GM21528 (cell line): ENCODE measurements at regions not wholly inside any gene's neighbourhood (a gene's known extent, or its start where the extent isn't known, plus 50 kb on each side); places are given as distances from the start of the nearest gene placed in this dataset.
"Not testable (repeated sequence)": the region's sequence is repeated elsewhere in the genome, so short reads cannot be mapped to it uniquely, and the experiment has no call there.

Experiments
- ATAC-seq: cut with Tn5 transposase; IDR thresholded peaks from one replicate; pipeline ENCODE4 v1.9.1; 2021; ENCODE audit warnings: mild to moderate bottlenecking, moderate library complexity; ENCODE audit not compliant: unreplicated experiment, low FRiP score

DNA sequence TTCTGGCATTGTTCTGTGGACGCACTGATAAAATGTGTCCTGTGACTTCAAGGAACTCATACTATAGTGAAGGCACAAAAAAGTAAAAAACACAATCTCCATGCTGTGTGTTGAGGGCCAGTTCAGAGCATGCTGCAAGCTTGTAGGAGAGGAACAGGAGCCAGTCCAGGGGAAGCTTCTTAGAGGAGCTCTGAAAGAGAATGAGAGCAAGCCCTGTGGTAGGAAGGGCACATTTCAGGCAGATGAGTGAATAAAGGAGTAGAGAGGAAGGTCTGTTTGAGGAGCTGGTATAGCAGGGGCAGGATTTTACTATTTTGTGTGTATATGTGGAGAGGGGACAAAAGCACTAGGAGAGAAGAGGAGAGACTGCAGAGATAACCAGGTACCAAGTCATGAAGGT lies 478.3 kb downstream of the ZEB2 start:
- ATAC-seq: no peak

- ATAC-seq: no peak
These were observed 479.1 kb downstream of the ZEB2 start for GRCh38 chr2:144040834-144041233.

DNA sequence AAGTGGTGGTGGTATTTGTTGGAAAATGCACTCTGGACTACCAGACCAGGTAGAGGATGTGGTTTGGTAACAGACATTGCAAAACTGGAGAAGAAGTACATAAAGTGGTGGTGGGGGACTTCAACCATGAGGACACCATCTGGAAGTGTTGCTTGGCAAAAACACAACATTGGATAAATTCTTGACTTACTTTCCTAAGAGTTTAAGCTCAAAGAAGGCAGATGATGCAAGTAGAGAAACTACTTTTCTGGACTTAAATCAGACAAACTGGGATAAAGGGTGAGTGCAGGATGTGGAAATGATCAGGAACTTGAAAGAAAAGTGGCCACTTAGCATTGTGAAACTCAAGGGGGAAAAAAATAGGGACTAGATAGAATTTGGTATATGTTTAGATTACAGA lies 487.4 kb downstream of the ZEB2 start:
- no peak for ATAC-seq

- ATAC-seq: no peak
These were observed 489.1 kb downstream of the ZEB2 start for GRCh38 chr2:144030791-144031190.

DNA sequence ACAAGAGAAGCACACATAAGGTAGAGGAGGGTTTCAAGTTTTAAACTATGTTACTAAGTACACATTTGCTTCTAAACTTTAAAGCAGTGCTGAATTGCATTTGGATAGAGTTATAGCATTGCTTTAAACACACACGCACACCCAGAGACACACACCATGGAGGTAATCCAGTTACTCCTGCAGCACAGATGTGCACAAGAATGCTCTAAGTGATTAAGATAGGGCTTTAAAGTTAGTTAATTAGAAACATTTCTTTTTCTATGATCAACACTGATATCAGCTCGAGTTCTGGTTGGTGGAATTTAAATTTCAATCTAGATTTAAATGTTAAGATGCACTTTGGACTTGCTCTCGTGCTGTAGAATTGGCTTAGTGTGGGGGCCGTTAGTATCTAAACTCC lies 492.3 kb downstream of the ZEB2 start:
- ATAC-seq: no peak

DNA sequence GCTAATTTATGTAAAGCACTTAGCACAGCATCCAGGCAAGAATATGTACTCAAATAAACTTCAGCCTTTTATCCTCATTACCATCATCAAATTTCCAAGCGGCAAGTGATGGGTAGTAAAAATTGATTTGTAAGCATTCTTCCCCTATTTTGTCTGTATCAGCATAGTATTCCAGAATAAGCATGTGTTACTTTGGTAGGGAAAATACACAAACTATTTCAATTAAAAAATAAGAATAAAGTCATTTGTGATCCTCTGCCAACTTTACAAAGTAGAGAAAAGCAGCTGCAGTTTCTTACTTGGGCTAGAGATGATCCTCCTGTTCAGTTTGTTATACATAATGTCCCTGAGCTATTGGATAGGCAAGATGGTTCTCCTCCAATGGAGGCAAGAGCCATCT lies 493.2 kb downstream of the ZEB2 start:
- ATAC-seq: no peak

- ATAC-seq: no peak
These were observed 499.9 kb downstream of the ZEB2 start for GRCh38 chr2:144020047-144020446.

- no peak for ATAC-seq
These were observed 504.2 kb downstream of the ZEB2 start for GRCh38 chr2:144015655-144016245.

- no peak for ATAC-seq
These were observed 504.9 kb downstream of the ZEB2 start for GRCh38 chr2:144015036-144015435.

DNA sequence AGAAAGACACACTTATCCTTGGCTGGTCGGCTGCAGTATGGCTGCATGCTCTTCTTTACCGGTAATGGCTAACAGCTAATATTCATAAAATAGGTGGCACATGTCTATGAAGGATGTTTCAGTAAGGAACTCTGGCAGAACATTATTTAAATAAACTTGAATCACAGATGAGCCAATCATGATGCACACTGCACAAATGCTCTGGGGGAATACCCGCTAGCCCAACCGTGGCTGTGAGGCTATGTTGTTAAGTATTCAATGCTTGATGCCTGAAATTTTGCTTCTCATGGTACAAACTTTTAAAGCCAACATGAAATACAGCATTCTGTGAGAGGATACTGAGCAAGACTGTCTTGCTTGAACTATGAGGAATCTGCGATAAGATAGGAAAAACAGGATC lies 505.8 kb downstream of the ZEB2 start:
- no peak for ATAC-seq

GRCh38 chr2:144012304-144012703 lies 507.6 kb downstream of the ZEB2 start:
- ATAC-seq: no peak

DNA sequence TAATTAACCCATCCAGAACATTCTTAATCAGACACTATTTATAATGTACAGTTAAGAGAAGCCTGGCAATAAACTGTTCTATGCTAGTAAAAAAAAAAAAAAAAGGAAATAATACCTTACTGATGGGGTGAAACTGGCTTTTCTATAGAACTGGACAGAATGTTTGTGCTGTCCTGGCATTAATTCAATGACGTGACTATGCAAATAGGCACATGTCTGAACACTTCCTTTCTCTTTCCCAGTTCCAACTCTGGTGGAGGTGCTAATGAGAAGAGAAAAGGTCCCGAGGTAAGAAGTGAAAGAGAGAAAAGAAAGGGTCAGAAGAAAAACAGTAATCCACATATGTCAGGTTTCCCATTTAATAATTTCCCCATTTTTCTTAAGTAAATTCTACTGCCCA lies 508.4 kb downstream of the ZEB2 start:
- ATAC-seq: no peak

GRCh38 chr2:144011098-144011497 lies 508.8 kb downstream of the ZEB2 start:
- ATAC-seq: no peak

GRCh38 chr2:144010096-144010836 lies 509.7 kb downstream of the ZEB2 start:
- ATAC-seq: no peak

DNA sequence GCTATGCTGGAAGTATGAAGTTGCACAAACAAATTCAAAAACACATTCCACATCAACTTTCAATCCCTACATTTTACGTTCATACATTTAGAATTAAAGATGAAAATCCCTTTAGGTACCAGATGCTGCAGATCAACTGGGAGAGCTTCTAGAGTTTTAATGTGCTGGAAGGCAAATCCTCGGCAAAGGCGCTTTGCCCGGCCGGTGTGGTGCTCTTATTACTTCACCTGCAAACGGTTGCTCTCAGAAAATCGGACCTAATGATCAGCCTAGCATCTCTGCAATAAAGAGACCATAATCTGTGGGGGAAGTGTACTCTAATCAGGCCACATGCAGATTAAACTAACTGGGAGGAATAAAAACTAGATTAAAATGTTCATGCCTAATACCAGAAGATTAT lies 513.8 kb downstream of the ZEB2 start:
- no peak for ATAC-seq

DNA sequence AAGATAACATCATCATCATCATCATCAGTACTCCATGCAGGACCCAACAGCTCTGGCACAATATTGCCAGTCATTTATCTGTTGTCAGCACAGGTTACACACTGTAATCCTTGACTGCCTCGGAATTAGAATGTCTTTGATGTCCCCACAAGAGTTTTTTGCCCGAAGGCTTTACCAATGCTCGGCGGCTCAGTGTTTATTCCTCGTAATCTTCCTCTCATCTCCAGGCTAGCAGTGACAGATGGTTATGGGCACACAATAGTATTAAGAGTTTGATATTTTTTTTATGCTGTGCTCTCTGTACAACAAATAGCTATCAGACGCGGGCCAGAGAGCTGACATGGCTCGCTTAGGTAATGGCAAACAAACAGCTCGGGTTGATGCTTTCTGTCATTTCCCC lies 515.2 kb downstream of the ZEB2 start:
- no peak for ATAC-seq

DNA sequence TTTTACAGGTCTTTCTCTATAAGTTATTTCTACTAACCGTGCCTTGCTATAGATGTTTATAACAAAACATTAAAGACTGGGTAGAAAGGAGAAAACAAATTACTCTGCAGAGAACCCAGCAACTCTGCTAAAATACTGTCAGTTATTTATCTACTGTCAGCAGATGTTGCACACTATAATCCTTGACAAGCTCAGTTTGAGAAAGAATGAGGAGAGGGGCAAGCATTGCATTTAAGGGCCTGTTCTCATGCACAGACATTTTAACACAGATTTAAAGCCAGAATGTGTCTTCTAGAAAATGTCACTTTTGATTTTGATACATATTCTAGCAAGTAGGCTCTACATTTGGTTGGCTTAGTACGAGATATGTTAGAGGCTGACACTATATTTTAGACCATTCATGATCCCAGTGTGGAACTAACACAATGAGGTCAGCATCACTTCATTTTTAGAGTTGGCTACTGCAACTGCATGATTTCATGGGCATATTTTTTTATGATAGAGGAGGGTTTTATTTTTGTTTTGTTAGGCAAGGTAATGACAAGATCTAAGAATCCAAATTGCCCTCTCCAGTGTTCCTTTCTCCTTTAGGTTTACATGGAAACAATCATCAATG lies 516.4 kb downstream of the ZEB2 start:
- no peak for ATAC-seq

DNA sequence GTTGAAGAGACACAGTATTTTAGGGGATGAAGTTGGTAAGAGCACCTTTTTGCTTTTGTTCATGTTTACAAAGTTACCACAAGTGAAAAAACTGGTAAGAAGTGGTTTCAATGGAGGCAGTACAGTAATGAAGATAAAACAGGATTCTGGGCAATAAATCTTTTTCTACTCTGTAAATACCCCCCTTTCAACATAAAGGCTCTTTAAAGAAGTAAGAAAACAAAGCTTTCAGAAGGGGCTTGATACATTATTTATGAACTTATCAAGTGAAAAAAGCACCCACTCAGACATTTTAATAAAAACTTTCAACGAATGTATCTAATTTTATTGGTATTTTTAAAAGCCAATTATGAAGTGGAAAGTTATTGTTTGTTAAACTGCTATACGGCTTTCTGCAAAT lies 522.9 kb downstream of the ZEB2 start:
- ATAC-seq: no peak

- no peak for ATAC-seq
These were observed 525.0 kb downstream of the ZEB2 start for GRCh38 chr2:143994961-143995360.

DNA sequence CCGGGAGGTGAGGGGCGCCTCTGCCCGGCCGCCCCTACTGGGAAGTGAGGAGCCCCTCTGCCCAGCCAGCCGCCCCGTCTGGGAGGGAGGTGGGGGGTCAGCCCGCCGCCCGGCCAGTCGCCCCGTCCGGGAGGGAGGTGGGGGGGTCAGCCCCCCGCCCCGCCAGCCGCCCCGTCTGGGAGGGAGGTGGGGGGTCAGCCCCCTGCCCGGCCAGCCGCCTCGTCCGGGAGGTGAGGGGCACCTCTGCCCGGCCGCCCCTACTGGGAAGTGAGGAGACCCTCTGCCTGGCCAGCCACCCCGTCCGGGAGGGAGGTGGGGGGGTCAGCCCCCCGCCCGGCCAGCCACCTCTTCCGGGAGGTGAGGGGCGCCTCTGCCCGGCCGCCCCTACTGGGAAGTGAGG lies 528.3 kb downstream of the ZEB2 start:
- not testable (repeated sequence) for ATAC-seq

GRCh38 chr2:143988082-143988481 lies 531.8 kb downstream of the ZEB2 start:
- ATAC-seq: no peak

- ATAC-seq: no peak
These were observed 538.5 kb downstream of the ZEB2 start for GRCh38 chr2:143981428-143981827.
